ENCODE measurements at regions not wholly inside any gene's neighbourhood (a gene's known extent, or its start where the extent isn't known, plus 50 kb on each side); places are given as distances from the start of the nearest gene placed in this dataset.

- TF ChIP-seq CTCF (IDR thresholded peaks at IDR 0.05 in 2 of 3, conservative IDR thresholded peaks at IDR 0.05 in 1 of 3; ENCODE audit: insufficient read depth in 2 of 3, low read depth in 1 of 3, low read length in 3 of 3) (no peak), MGA (IDR thresholded peaks at IDR 0.05) (no peak), SMARCB1 (IDR thresholded peaks at IDR 0.05; ENCODE audit: insufficient read length, low read depth) (no peak), ZBTB33 (CRISPR knock-in tag; IDR thresholded peaks at IDR 0.05) (no peak), TAF1 (IDR thresholded peaks at IDR 0.05; ENCODE audit: control insufficient read depth, extremely low read depth, insufficient read depth, low read length, severe bottlenecking) (no peak), RCOR1 (IDR thresholded peaks at IDR 0.05; ENCODE audit: borderline replicate concordance in 1 of 2, low read depth in 2 of 2, low read length in 2 of 2) (no peak), U2AF2 (optimal IDR thresholded peaks at IDR 0.05; ENCODE audit: low read depth, low read length) (no peak), ZMIZ1 (IDR thresholded peaks at IDR 0.05; ENCODE audit: low read depth in 2 of 2, low read length in 2 of 2) (no peak), NR4A1 (CRISPR knock-in tag; IDR thresholded peaks at IDR 0.05) (no peak), NR4A1 (tag; IDR thresholded peaks at IDR 0.05) (no peak), POLR2AphosphoS5 (IDR thresholded peaks at IDR 0.05; ENCODE audit: control insufficient read depth, insufficient read depth, low read depth, low read length) (no peak), IRF1 (CRISPR knock-in tag; IDR thresholded peaks at IDR 0.05; ENCODE audit: borderline replicate concordance) (no peak), PCBP2 (IDR thresholded peaks at IDR 0.05; ENCODE audit: low read depth, low read length, poor library complexity, severe bottlenecking) (no peak)
These were observed 84.2 kb upstream of the ERCC6L2 start for GRCh38 chr9:95791286-95791685.

All from K562 (cell line).